Neuronal stem cell (in vitro differentiated cells): ENCODE measurements at regions not wholly inside any gene's neighbourhood (a gene's known extent, or its start where the extent isn't known, plus 50 kb on each side); places are given as distances from the start of the nearest gene placed in this dataset.
"Not testable (repeated sequence)": the region's sequence is repeated elsewhere in the genome, so short reads cannot be mapped to it uniquely, and the experiment has no call there.

Source experiments
- DNase-seq: peaks from one replicate; pipeline ENCODE4 v3.0.0-alpha.2; 2013; ENCODE audit warnings: low spot score
- H2AFZ ChIP-seq: one replicate; pipeline ENCODE4 v1.6.1; 2013; ENCODE audit warnings: mild to moderate bottlenecking, low read length, inconsistent platforms
- H2AK5ac ChIP-seq: 2 replicates; pipeline ENCODE4 v1.6.1; 2013; ENCODE audit warnings: low read depth, mild to moderate bottlenecking, inconsistent platforms, low read length, moderate library complexity, mixed read lengths
- H2BK120ac ChIP-seq: 2 replicates; pipeline ENCODE4 v1.6.1; 2013; ENCODE audit warnings: low read depth, mild to moderate bottlenecking, inconsistent platforms, low read length, moderate library complexity, mixed read lengths
- H2BK12ac ChIP-seq: one replicate; pipeline ENCODE4 v1.6.1; 2013; ENCODE audit warnings: low read length, inconsistent platforms
- H2BK15ac ChIP-seq: 2 replicates; pipeline ENCODE4 v1.6.1; 2013; ENCODE audit warnings: mild to moderate bottlenecking, low read length, inconsistent platforms, mixed read lengths
- H2BK5ac ChIP-seq: one replicate; pipeline ENCODE4 v1.6.1; 2013; ENCODE audit warnings: inconsistent platforms, mild to moderate bottlenecking, low read length, moderate library complexity
- H3K14ac ChIP-seq: one replicate; pipeline ENCODE4 v1.6.1; 2013; ENCODE audit warnings: low read length, inconsistent platforms
- H3K18ac ChIP-seq: 2 replicates; pipeline ENCODE4 v1.6.1; 2013; ENCODE audit warnings: low read length, inconsistent platforms
- H3K23ac ChIP-seq: 2 replicates; pipeline ENCODE4 v1.6.1; 2013; ENCODE audit warnings: low read depth, mild to moderate bottlenecking, mixed read lengths, low read length, inconsistent platforms; ENCODE audit not compliant: poor library complexity
- H3K27ac ChIP-seq: replicated peaks from 3 replicates; pipeline ENCODE4 v1.5.1; 2013; ENCODE audit warnings: low read length, inconsistent platforms
- H3K27me3 ChIP-seq, 3 experiments: 2 replicates each; pipeline ENCODE4 v1.6.1; 2013; ENCODE audit warnings: low read length in 3 of 3, mild to moderate bottlenecking in 2 of 3, inconsistent platforms in 1 of 3, low read depth in 1 of 3, mixed read lengths in 1 of 3, moderate library complexity in 1 of 3; ENCODE audit not compliant: control insufficient read depth in 3 of 3, insufficient read depth in 3 of 3
- H3K36me3 ChIP-seq, 2 donors: replicated peaks in 1 of 2; 2 replicates each; pipeline ENCODE4 v1.6.1; 2013; ENCODE audit warnings: low read length in 2 of 2; ENCODE audit not compliant: control insufficient read depth in 2 of 2, insufficient read depth in 2 of 2
- H3K4ac ChIP-seq: 2 replicates; pipeline ENCODE4 v1.6.1; 2013; ENCODE audit warnings: inconsistent platforms, mild to moderate bottlenecking, low read length, moderate library complexity
- H3K4me1 ChIP-seq, 2 donors: 1 replicate in 1 of 2; 2 replicates in 1 of 2; pipeline ENCODE4 v1.6.1; 2013; ENCODE audit warnings: low read length in 2 of 2, low read depth in 1 of 2; ENCODE audit not compliant: control insufficient read depth in 2 of 2, insufficient read depth in 1 of 2
- H3K4me2 ChIP-seq: one replicate; pipeline ENCODE4 v1.6.1; 2013; ENCODE audit warnings: mild to moderate bottlenecking, low read length, inconsistent platforms; ENCODE audit not compliant: insufficient read depth, poor library complexity, severe bottlenecking
- H3K4me3 ChIP-seq, 2 donors: 2 replicates each; pipeline ENCODE4 v1.5.1; 2013; ENCODE audit warnings: low read length in 2 of 2, mild to moderate bottlenecking in 2 of 2, inconsistent platforms in 1 of 2, moderate library complexity in 1 of 2
- H3K79me1 ChIP-seq: one replicate; pipeline ENCODE4 v1.6.1; 2013; ENCODE audit warnings: low read depth, mild to moderate bottlenecking, inconsistent platforms, low read length, moderate library complexity
- H3K9ac ChIP-seq: one replicate; pipeline ENCODE4 v1.6.1; 2013; ENCODE audit warnings: mild to moderate bottlenecking, low read depth, low read length, inconsistent platforms; ENCODE audit not compliant: poor library complexity
- H3K9me3 ChIP-seq, 2 donors: replicated peaks in 1 of 2; 2 replicates each; pipeline versions ENCODE3 to v1.6.1; 2013; ENCODE audit warnings: low read length in 2 of 2, mild to moderate bottlenecking in 2 of 2, inconsistent platforms in 1 of 2, low read depth in 1 of 2, mixed read lengths in 1 of 2, moderate library complexity in 1 of 2; ENCODE audit not compliant: control insufficient read depth in 2 of 2, insufficient read depth in 1 of 2
- H4K8ac ChIP-seq: one replicate; pipeline ENCODE4 v1.6.1; 2013; ENCODE audit warnings: low read depth, mild to moderate bottlenecking, inconsistent platforms, low read length, moderate library complexity
- H4K91ac ChIP-seq: one replicate; pipeline ENCODE4 v1.6.1; 2013; ENCODE audit warnings: low read length, low read depth, mild to moderate bottlenecking, inconsistent platforms; ENCODE audit not compliant: poor library complexity
- WGBS, 2 donors: extraction: QIAGEN DNeasy Blood & Tissue Kit; methylation state at CpG; one replicate each; pipeline ENCODE4 v1.1.7; 2013; ENCODE audit warnings: missing lambda C conversion rate in 2 of 2, mixed read lengths in 1 of 2; ENCODE audit not compliant: insufficient read length in 2 of 2, insufficient replicate concordance in 1 of 2; ENCODE audit errors: extremely low coverage in 2 of 2; 5-methylcytosine and 5-hydroxymethylcytosine counted together

DNA sequence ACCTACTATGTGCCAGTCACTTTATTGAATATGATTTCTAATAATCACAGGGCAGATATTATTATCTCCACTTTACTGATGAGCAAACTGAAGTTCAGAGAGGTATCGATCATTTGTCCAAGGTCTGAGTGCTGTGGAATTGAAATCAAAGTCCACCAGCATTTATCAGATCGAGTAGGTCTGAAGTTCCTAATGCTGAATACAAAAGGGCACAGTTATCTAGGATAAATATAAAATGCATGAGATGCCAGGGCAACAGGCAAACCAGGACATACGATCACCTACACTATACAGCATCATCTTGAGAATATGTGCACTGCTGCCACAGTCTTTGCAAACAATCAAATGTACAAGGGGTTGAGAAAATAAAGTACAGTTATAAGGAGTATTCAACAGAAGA lies 57.2 kb upstream of the SH3RF1 start:
- DNase-seq: no peak
- no peaks in the 10 kb centered on the region for H3K79me1 ChIP-seq
- H2AFZ ChIP-seq: no peak overlapping the region
- no peak overlapping the region for H3K9ac ChIP-seq
- H4K91ac ChIP-seq: no peak overlapping the region
- no peak overlapping the region for H3K4me3 ChIP-seq
- WGBS, 2 donors: no CpG with 5 or more reads among the region's 3 CpGs
- no peak overlapping the region for H3K27ac ChIP-seq
- no peak overlapping the region for H3K18ac ChIP-seq
- H3K9me3 ChIP-seq: peaks cover 0 to 3% of the 10 kb centered on the region in 2 donors
- H2BK15ac ChIP-seq: no peak overlapping the region
- no peak overlapping the region for H3K4ac ChIP-seq
- no peak overlapping the region for H2BK12ac ChIP-seq
- H4K8ac ChIP-seq: no peak overlapping the region
- H2BK120ac ChIP-seq: no peak overlapping the region
- no peaks in the 10 kb centered on the region for H3K4me1 ChIP-seq
- no peak overlapping the region for H2AK5ac ChIP-seq
- no peak overlapping the region for H2BK5ac ChIP-seq
- no peak overlapping the region for H3K23ac ChIP-seq
- no peaks in the 10 kb centered on the region for H3K36me3 ChIP-seq
- H3K27me3 ChIP-seq: no peaks in the 10 kb centered on the region
- H3K4me2 ChIP-seq: no peak overlapping the region
- H3K14ac ChIP-seq: no peak overlapping the region

GRCh38 chr4:169323925-169324324 lies 53.2 kb upstream of the SH3RF1 start:
- not testable (repeated sequence) for H2AK5ac ChIP-seq, H3K4ac ChIP-seq, H2BK5ac ChIP-seq, H3K79me1 ChIP-seq, H3K27me3 ChIP-seq, H2BK120ac ChIP-seq, H3K4me1 ChIP-seq, H3K4me2 ChIP-seq, DNase-seq, H3K9me3 ChIP-seq, H3K4me3 ChIP-seq, H2BK15ac ChIP-seq, H3K23ac ChIP-seq, H4K91ac ChIP-seq, H2BK12ac ChIP-seq, H3K14ac ChIP-seq, H2AFZ ChIP-seq, H3K27ac ChIP-seq, H3K9ac ChIP-seq, H4K8ac ChIP-seq, H3K36me3 ChIP-seq, H3K18ac ChIP-seq
- WGBS, 2 donors: no CpG with 5 or more reads among the region's 1 CpG

DNA sequence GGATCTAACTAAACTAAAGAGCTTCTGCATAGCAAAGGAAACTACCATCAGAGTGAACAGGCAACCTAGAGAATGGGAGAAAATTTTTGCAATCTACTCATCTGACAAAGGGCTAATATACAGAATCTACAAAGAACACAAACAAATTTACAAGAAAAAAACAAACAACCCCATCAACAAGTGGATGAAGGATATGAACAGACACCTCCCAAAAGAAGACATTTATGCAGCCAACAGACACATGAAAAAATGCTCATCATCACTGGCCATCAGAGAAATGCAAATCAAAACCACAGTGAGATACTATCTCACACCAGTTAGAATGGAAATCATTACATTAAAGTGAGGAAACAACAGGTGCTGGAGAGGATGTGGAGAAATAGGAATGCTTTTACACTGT lies 52.1 kb upstream of the SH3RF1 start:
- not testable (repeated sequence) for H2AFZ ChIP-seq, H2AK5ac ChIP-seq, H3K4ac ChIP-seq, H2BK5ac ChIP-seq, H3K14ac ChIP-seq, H3K36me3 ChIP-seq, H4K91ac ChIP-seq, H3K4me1 ChIP-seq, H3K9ac ChIP-seq, H3K18ac ChIP-seq, H3K4me2 ChIP-seq, H3K27ac ChIP-seq, H2BK12ac ChIP-seq, H3K4me3 ChIP-seq, H2BK15ac ChIP-seq, H3K27me3 ChIP-seq, H3K9me3 ChIP-seq, DNase-seq, H3K79me1 ChIP-seq, H2BK120ac ChIP-seq, H4K8ac ChIP-seq, H3K23ac ChIP-seq
